ENCODE measurements at regions not wholly inside any gene's neighbourhood (a gene's known extent, or its start where the extent isn't known, plus 50 kb on each side); places are given as distances from the start of the nearest gene placed in this dataset.
"Not testable (repeated sequence)": the region's sequence is repeated elsewhere in the genome, so short reads cannot be mapped to it uniquely, and the experiment has no call there.

- DNase-seq, result no peak
These were observed 934.9 kb downstream of the LRFN5 start for GRCh38 chr14:42541535-42542001.

- no peak for DNase-seq
These were observed 928.7 kb downstream of the LRFN5 start for GRCh38 chr14:42535397-42535796.

- no peak for DNase-seq
These were observed 926.8 kb downstream of the LRFN5 start for GRCh38 chr14:42533476-42533875.

DNA sequence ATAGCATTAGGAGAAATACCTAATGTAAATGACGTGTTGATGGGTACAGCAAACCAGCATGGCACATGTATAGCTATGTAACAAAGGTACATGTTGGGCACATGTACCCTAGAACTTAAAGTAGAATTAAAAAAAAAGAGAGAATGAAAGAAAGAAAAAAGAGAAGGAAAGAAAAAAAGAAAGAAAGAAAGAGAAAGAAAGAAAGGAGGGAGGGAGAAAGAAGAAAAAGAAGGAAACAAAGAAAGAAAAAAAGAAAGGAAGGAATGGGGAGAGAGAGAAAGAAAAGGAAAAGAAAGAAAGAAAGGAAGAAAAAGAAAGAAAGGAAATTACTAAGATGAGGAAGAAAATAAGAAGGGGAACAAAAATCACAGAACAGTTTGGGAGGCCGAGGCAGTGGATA is 925.5 kb downstream of the LRFN5 start:
- no peak for DNase-seq

- no peak for DNase-seq
These were observed 920.5 kb downstream of the LRFN5 start for GRCh38 chr14:42527141-42527540.

GRCh38 chr14:42523666-42524065 is 917.0 kb downstream of the LRFN5 start:
- DNase-seq, result no peak

DNA sequence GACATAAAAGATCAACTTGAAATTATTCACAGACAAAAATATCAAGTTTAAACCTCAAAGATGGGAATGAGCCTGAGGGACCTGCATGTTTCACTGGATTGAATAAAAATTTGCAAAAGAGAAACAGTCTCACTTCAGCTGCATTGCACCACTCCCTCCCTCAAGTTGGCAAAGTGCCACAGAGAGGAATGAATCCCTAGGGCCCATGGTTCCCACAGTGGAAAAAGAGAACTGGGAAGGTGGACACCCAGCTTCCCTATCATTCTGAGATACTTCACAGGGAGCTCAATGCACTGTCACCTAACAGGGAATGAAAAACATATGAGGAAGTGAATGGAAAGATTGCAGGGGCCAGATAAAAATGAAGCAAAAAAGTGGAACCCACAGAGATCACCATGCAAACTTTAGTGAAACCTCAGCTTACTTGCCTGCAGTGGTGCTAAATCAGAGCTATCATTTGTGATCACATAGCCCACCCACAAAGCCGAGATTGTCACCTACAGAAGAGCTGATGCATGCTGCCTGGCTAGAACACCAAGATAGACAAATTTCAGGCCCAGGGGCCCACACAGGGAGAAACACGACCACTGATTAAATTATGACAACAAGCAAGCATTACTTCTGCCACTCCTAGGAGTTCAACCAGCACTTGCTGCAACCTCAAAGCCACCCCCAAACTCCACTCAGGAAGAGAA is 911.3 kb downstream of the LRFN5 start:
- DNase-seq, result no peak

DNA sequence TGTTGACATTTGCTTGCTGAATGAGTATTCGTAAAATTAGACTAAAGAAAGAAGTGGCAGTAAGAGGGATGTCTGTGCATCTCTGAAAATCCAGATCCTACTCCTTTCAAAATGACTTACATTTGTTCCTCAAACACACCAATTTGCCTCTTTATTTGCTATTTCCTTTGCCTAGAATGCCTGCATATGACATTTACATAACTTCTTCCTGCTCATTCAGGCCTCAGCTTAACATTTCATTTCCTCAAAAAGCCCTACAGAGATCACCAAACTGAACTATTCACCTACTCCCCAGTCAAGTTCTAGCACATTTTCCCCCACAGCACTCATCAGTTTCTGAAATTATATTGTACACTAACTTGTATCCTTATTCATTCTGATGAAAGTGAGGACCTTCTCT is 907.2 kb downstream of the LRFN5 start:
- no peak for DNase-seq

- no peak for DNase-seq
These were observed 903.4 kb downstream of the LRFN5 start for GRCh38 chr14:42510071-42510470.

DNA sequence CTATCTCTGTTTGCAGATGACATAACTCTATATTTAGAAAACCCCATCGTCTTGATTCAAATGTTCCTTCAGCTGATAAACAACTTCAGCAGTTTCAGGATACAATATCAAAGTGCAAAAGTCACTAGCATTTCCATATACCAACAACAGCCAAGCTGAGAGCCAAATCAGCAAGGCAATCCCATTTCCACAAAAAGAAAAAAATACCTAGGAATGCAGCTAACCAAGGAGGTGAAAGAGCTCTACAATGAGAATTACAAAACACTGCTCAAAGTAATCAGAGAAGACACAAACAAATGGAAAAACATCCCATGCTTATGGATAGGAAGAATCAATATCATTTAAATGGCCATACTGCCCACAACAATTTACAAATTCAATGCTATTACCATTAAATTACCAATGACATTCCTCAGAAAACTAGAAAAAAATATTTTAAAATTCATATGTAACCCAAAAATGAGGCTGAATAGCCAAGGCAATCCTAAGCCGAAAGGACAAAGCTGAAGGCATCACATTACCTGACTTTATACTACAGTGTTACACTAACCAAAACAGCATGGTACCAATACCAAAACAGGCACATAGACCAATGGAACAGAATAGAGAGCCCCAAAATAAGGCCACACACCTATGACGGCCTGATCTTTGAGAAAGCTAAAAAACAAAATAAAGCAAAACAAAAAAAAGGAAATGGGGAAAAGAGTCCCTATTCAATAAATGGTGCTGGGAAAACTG is 901.7 kb downstream of the LRFN5 start:
- no peak for DNase-seq

- DNase-seq, result no peak
These were observed 897.8 kb downstream of the LRFN5 start for GRCh38 chr14:42504433-42504832.

GRCh38 chr14:42499137-42499536 is 892.5 kb downstream of the LRFN5 start:
- DNase-seq, result no peak

DNA sequence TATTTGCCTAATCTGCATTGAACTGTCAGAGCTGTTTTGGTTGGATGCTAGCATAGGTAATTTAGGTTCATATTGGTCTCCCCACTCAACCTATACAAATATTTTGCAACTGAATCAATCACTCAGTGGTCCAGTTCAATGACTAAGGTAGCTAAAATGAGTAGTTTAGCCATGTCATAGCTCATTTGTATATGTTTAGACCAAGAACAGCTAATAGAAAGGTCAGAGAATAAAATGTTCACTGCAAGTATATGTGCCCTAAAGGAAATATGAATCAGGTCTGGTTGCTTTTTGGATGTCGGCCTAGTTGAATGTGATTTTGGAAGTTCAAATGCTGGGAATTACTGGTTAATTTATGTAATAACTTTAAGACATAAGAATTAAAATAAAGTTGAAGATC is 883.9 kb downstream of the LRFN5 start:
- no peak for DNase-seq

DNA sequence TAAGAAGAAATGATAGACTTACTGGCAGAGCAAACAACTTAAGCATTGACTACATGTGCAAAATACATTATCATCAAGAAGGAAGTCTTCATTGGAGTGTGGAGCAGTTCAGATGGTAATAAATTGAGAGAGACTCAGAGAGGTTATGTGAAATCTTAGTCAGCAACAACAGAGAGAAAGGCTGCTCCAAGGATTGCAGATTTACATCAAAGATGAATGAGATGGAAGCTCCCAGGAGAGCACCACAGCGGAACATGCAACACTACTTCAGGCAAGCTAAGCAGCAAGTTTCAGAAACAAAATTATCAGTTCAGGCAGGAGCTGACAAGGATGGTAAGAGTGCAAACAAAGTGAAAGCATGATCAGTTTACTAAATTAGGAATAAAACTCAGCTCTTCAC is 882.3 kb downstream of the LRFN5 start:
- no peak for DNase-seq

GRCh38 chr14:42482345-42482971 is 875.8 kb downstream of the LRFN5 start:
- not testable (repeated sequence) for DNase-seq

- DNase-seq, result not testable (repeated sequence)
These were observed 875.0 kb downstream of the LRFN5 start for GRCh38 chr14:42481714-42482113.

DNA sequence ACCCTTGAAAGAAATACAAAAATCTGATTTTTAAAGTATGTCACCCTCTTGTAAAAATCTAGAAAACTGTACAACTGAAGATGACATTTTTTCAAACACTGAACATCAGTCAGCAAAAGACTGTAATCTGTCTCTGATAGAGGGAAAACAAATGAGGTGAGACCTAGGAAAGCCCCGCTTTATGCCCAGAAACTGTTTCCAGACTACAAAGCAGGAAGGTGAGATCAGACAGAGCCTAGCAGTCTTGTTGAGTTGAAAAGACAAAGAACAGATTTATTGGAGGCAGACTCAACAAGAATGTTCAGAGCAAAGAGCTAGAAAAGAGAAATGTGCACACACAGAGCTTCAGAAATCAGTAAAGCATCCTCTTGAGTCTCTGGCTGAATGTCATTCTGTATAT is 873.6 kb downstream of the LRFN5 start:
- no peak for DNase-seq

DNA sequence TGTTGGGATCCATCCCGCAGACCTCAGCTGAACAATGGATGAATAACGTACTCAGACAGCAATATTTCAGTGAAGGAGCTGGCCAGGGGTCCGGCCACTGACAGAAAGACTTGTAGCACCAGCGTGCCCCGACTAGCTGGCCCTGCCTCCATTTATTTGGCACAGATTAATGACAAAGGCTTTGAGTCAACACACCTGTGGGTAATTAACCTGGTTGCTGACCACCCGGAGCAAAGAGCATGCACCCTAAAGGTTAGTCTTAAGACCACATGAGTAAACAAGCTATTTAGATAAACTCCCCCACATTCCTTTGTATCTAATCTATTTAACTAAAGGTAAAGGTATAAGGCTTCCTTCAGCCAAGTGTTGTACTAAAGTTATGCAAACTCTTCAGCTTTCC is 868.6 kb downstream of the LRFN5 start:
- DNase-seq, result no peak

DNA sequence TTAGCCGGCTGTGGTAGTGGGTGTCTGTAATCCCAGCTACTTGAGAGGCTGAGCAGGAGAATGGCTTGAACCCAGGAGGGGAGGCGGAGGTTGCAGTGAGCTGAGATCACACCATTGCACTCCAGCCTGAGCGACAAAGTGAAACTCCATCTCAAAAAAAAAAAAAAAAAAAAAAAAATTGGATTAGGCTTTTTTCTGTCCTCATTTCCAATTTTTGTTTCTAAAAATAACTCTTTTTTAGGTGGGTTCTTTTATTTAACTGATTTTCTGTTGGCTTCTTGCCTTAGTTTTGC is 863.7 kb downstream of the LRFN5 start:
- no peak for DNase-seq

- DNase-seq, result no peak
These were observed 863.2 kb downstream of the LRFN5 start for GRCh38 chr14:42469637-42470426.

- DNase-seq, result no peak
These were observed 854.0 kb downstream of the LRFN5 start for GRCh38 chr14:42460673-42461072.

GRCh38 chr14:42459171-42459685 is 852.6 kb downstream of the LRFN5 start:
- no peak for DNase-seq

DNA sequence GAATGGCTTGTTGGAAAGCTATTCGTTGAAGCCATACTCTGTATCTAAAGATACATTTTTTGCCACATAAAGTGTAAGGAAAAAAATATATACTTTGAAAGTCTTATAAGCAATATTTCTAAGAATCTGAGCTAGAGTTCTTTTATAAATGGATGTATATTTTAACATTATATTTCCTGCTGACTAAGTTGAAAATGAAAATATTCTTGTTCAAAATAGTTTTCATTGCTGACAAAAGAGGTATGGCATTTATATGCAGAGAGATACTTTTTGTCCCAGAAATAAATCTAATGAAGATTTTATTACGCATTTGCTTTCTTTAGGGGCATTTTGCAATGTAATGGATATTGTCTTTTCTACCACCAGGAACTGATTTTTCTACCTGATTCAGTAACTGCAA is 834.9 kb downstream of the LRFN5 start:
- no peak for DNase-seq
